Calu3 (cell line): ENCODE measurements at regions not wholly inside any gene's neighbourhood (a gene's known extent, or its start where the extent isn't known, plus 50 kb on each side); places are given as distances from the start of the nearest gene placed in this dataset.
"Not testable (repeated sequence)": the region's sequence is repeated elsewhere in the genome, so short reads cannot be mapped to it uniquely, and the experiment has no call there.

ENCODE experiments used
- BruUV-seq: library from RNA; stranded (reverse); fragments of 400-500 nt; replicated peaks from 2 replicates; lab custom pipeline; 2021; lab: Mats Ljungman, UMichigan
- CTCF ChIA-PET: fragments of 300-600 bp; sonication (Branson Sonifier 250); formaldehyde crosslinking; loops from one replicate; lab custom pipeline; 2022; ENCODE audit warnings: antibody characterized with exemption; lab: Charles Lee
- DNase-seq: peaks from one replicate; pipeline ENCODE4 v3.0.0; 2022
- H3K27ac Mint-ChIP-seq: one replicate; pipeline ENCODE4 v1.8.0; 2022; ENCODE audit warnings: mixed read lengths; ENCODE audit not compliant: unreplicated experiment
- H3K27me3 Mint-ChIP-seq: one replicate; pipeline ENCODE4 v1.8.0; 2022; ENCODE audit warnings: mixed read lengths; ENCODE audit not compliant: unreplicated experiment
- H3K36me3 Mint-ChIP-seq: one replicate; pipeline ENCODE4 v1.8.0; 2022; ENCODE audit warnings: mild to moderate bottlenecking, moderate library complexity, mixed read lengths; ENCODE audit not compliant: insufficient read depth, unreplicated experiment
- H3K4me1 Mint-ChIP-seq: one replicate; pipeline ENCODE4 v1.8.0; 2022; ENCODE audit warnings: mild to moderate bottlenecking, low read depth, mixed read lengths; ENCODE audit not compliant: unreplicated experiment
- H3K4me3 Mint-ChIP-seq: one replicate; pipeline ENCODE4 v1.8.0; 2022; ENCODE audit warnings: mild to moderate bottlenecking, low read depth, moderate library complexity, mixed read lengths; ENCODE audit not compliant: unreplicated experiment
- H3K9me3 Mint-ChIP-seq: one replicate; pipeline ENCODE4 v1.8.0; 2022; ENCODE audit warnings: low read depth, mixed read lengths; ENCODE audit not compliant: unreplicated experiment
- CTCF ChIP-seq: fragments of 200-600 bp; IDR thresholded peaks from one replicate; pipeline ENCODE4 v1.8.0; 2022; ENCODE audit warnings: antibody characterized with exemption; ENCODE audit not compliant: unreplicated experiment
- intact Hi-C: fragments of 100-400 bp; cut with micrococcal nuclease; formaldehyde crosslinking; loops from one replicate; pipeline ENCODE4 v1.10.0; 2022; ENCODE audit not compliant: unreplicated experiment

- peak overlapping the region; percentile 42 for H3K4me3 Mint-ChIP-seq
- TF ChIP-seq CTCF, result no peak
- CTCF ChIA-PET, result interaction anchor here (1.2 to 1.3 kb wide), 2 partner anchors 17 to 39 kb away, joined by 3 to 7 read pairs; no protein-coding TSS in a partner anchor
- intact Hi-C loops, result loop anchor here (5.0 kb wide), 1 partner anchor 45 kb away; no protein-coding TSS in a partner anchor
- DNase-seq, result no peak
- no peaks in the 10 kb centered on the region for H3K9me3 Mint-ChIP-seq
- H3K36me3 Mint-ChIP-seq, result no peaks in the 10 kb centered on the region
- no peaks in the 10 kb centered on the region for H3K27me3 Mint-ChIP-seq
- peak overlapping the region; percentile 63 for H3K27ac Mint-ChIP-seq
- peaks cover 48% of the 10 kb centered on the region for H3K4me1 Mint-ChIP-seq
- BruUV-seq, result no TSS peak
Observed at GRCh38 chr17:77841742-77842527, 116.6 kb upstream of the TNRC6C start.

DNA sequence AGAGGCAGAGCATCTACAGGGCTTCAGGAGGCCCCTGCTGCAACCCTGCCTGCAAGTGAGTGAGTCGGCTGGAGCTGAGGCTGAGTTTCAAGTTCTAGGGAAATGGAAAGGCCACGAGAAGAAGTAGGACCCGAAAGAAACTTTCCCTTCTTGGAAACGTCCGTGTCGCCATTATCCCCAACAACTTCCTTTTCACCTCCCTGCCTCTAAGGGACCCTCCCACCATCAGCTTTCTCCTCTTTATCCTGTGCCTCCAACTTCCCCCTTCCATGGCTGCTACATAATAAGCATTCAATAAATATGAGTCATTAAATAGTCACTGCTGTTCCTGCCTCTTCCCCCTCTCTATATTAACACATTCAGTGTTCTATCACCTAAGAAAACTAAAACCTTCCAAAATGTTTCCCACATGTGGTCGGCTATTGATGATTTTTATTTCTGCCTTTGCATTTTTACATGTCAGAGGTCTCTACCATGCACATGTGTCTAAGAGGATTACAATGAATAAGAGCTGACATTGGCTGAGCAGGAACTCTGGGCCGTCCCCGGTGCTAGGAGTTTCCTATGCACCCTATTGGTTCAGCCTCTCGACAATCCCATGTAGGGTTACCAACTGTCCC lies 115.9 kb upstream of the TNRC6C start:
- Mint-ChIP-seq H3K4me1 (peaks cover 48% of the 10 kb centered on the region), H3K4me3 (peak overlapping the region; percentile 42), H3K27ac (peak overlapping the region; percentile 63), H3K36me3 (no peaks in the 10 kb centered on the region), H3K9me3 (no peaks in the 10 kb centered on the region), H3K27me3 (no peaks in the 10 kb centered on the region)
- peak; percentile 39 for DNase-seq
- intact Hi-C loops, result loop anchor here (5.0 kb wide), 1 partner anchor 45 kb away; no protein-coding TSS in a partner anchor
- CTCF ChIA-PET, result interaction anchor here (1.2 to 1.3 kb wide), 2 partner anchors 16 to 39 kb away, joined by 3 to 7 read pairs; no protein-coding TSS in a partner anchor
- TF ChIP-seq CTCF, result no peak
- no TSS peak for BruUV-seq

DNA sequence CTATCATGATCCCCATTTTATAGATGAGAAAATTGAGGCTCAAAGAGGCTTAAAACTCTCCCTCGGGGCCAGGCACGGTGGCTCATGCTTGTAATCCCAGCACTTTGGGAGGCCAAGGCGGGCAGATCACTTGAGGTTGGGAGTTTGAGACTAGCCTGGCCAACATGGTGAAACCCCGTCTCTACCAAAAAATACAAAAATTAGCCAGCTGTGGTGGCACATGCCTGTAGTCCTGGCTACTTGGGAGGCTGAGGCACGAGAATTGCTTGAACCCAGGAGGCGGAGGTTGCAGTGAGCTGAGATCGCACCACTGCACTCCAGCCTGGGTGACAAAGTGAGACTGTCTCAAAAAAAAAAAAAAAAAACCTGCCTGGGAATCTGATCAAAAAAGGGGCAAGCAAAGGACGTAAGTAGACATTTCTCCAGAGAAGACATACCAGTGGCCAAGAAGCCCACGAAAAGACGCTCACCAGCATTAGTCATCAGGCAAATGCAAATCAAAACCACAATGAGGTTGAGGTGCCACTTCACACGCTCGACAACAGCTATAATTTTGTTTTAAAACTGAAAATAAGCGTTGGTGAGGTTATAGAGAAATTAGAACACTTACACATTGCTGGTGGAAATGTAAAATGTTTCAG lies 115.1 kb upstream of the TNRC6C start:
- H3K27ac Mint-ChIP-seq, DNase-seq, H3K27me3 Mint-ChIP-seq, H3K4me3 Mint-ChIP-seq, BruUV-seq, H3K36me3 Mint-ChIP-seq, H3K9me3 Mint-ChIP-seq: not testable (repeated sequence)
- H3K4me1 Mint-ChIP-seq, result peaks cover 48% of the 10 kb centered on the region
- CTCF ChIA-PET, result interaction anchor here (1.2 to 1.4 kb wide), 3 partner anchors 9 to 38 kb away, joined by 3 to 7 read pairs (median 3); no protein-coding TSS in a partner anchor
- intact Hi-C loops, result loop anchor here (5.0 kb wide), 1 partner anchor 44 kb away; no protein-coding TSS in a partner anchor

DNA sequence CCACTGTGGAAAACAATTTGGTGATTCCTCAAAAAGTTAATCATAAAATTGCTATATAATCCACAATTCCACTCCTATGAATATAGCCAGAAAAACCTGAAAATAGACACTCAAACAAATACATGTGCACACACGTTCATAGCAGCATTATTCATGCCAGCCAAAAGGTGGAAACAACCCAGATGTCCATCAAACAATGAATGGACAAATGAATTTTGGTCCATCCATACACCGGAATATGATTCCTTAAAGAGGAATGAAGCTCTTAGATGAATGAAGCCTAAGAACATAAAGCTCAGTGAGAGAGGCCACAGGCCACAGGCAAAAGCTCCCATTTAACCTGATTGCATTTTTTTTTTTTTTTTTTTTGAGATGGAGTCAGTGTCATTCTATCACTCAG lies 114.6 kb upstream of the TNRC6C start:
- peaks cover 48% of the 10 kb centered on the region for H3K4me1 Mint-ChIP-seq
- no peak overlapping the region for H3K4me3 Mint-ChIP-seq
- CTCF ChIA-PET, result interaction anchor here (1.4 kb wide), 1 partner anchor 9 kb away, joined by 3 read pairs; no protein-coding TSS in a partner anchor
- H3K27ac Mint-ChIP-seq, result no peak overlapping the region
- BruUV-seq, result no TSS peak
- no peaks in the 10 kb centered on the region for H3K9me3 Mint-ChIP-seq
- H3K27me3 Mint-ChIP-seq, result no peaks in the 10 kb centered on the region
- no peak for TF ChIP-seq CTCF
- intact Hi-C loops, result loop anchor here (5.0 kb wide), 1 partner anchor 43 kb away; no protein-coding TSS in a partner anchor
- no peaks in the 10 kb centered on the region for H3K36me3 Mint-ChIP-seq
- DNase-seq, result no peak
